OCI-LY1 (cell line): ENCODE measurements at regions not wholly inside any gene's neighbourhood (a gene's known extent, or its start where the extent isn't known, plus 50 kb on each side); places are given as distances from the start of the nearest gene placed in this dataset.

ENCODE experiments used
- H2AFZ ChIP-seq: fragments of 200-600 bp; sonication (generic), shearing (Covaris generic); 2 replicates; pipeline ENCODE4 v1.6.0; 2014; ENCODE audit warnings: antibody characterized with exemption, mild to moderate bottlenecking, low read length
- H3F3A ChIP-seq: fragments of 200-600 bp; sonication (generic), shearing (Covaris generic); 2 replicates; pipeline ENCODE4 v1.6.0; 2014; ENCODE audit warnings: mild to moderate bottlenecking, antibody characterized with exemption, low read length, moderate library complexity; ENCODE audit not compliant: insufficient read depth
- H3K27ac ChIP-seq: fragments of 200-600 bp; sonication (generic); 2 replicates; pipeline ENCODE4 v1.5.1; 2014; ENCODE audit warnings: low read length, mixed run types, mild to moderate bottlenecking, low read depth; ENCODE audit not compliant: poor library complexity, severe bottlenecking
- H3K27me3 ChIP-seq: fragments of 200-600 bp; sonication (generic); 2 replicates; pipeline ENCODE4 v1.6.0; 2014; ENCODE audit warnings: antibody characterized with exemption, mild to moderate bottlenecking, low read length, moderate library complexity; ENCODE audit not compliant: insufficient read depth
- H3K36me3 ChIP-seq: fragments of 200-600 bp; sonication (generic); 2 replicates; pipeline ENCODE4 v1.6.1; 2014; ENCODE audit warnings: mild to moderate bottlenecking, antibody characterized with exemption, low read length, moderate library complexity, mixed read lengths; ENCODE audit not compliant: insufficient read depth
- H3K4me1 ChIP-seq: fragments of 200-600 bp; sonication (generic); 2 replicates; pipeline ENCODE4 v1.5.1; 2014; ENCODE audit warnings: mild to moderate bottlenecking, low read length, moderate library complexity; ENCODE audit not compliant: insufficient read depth, severe bottlenecking
- H3K4me2 ChIP-seq: fragments of 200-600 bp; sonication (generic), shearing (Covaris generic); 2 replicates; pipeline ENCODE4 v1.6.1; 2014; ENCODE audit warnings: low read length
- H3K4me3 ChIP-seq: fragments of 200-600 bp; sonication (generic); 2 replicates; pipeline ENCODE4 v1.5.1; 2014; ENCODE audit warnings: low read length, low read depth, mild to moderate bottlenecking, mixed read lengths; ENCODE audit not compliant: poor library complexity, severe bottlenecking
- H3K79me2 ChIP-seq: fragments of 200-600 bp; shearing (Covaris generic); 2 replicates; pipeline ENCODE4 v1.6.1; 2016; ENCODE audit warnings: mixed run types, low read length, mixed read lengths; ENCODE audit not compliant: insufficient read depth
- H3K9ac ChIP-seq: fragments of 200-600 bp; sonication (generic), shearing (Covaris generic); 2 replicates; pipeline ENCODE4 v1.6.1; 2014; ENCODE audit warnings: mild to moderate bottlenecking, low read length, mixed read lengths
- H3K9me2 ChIP-seq: fragments of 200-600 bp; sonication (generic), shearing (Covaris generic); 2 replicates; pipeline ENCODE4 v1.6.1; 2014; ENCODE audit warnings: low read depth, mild to moderate bottlenecking, low read length, mixed read lengths
- H3K9me3 ChIP-seq: fragments of 200-600 bp; shearing (Covaris generic); 2 replicates; pipeline ENCODE4 v1.6.1; 2014; ENCODE audit warnings: low read length, mixed read lengths
- H4K20me1 ChIP-seq: fragments of 200-600 bp; sonication (generic), shearing (Covaris generic); 2 replicates; pipeline ENCODE4 v1.6.0; 2016; ENCODE audit warnings: mild to moderate bottlenecking, low read length; ENCODE audit not compliant: insufficient read depth
- EZH2 ChIP-seq: fragments of 200-600 bp; sonication (generic), shearing (Covaris generic); IDR thresholded peaks from 2 replicates; pipeline ENCODE4 v1.8.0; 2017; ENCODE audit warnings: borderline replicate concordance, mixed run types, mild to moderate bottlenecking, antibody characterized with exemption, low read length, moderate library complexity, mixed read lengths
- TF ChIP-seq, protein P1 (sequence below): fragments of 200-600 bp; sonication (generic), shearing (Covaris generic); IDR thresholded peaks from 2 replicates; pipeline ENCODE4 v1.5.1; 2017; ENCODE audit warnings: mild to moderate bottlenecking, antibody characterized with exemption, low read length, moderate library complexity, mixed read lengths

DNA sequence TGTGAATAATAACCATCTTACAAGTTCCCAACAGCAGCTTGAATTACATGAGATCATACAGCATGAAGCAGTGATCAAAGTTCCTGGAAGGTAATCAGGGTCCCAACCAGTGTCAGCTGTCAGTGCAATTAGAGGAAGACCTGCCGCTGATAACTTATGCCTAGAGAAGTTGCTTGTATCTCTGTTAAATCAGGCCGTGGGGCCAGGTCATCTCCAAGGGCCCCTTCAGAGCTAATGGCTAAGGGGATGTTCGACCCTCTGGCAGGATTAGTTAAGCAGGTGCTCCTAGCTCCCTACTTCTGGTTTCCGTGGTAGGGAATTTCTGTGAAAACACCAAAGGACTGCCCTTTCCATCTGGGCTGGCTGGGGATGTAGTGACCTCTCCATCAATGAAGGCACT lies 251.0 kb downstream of the FAM43A start:
- Histone ChIP-seq H3K4me3 (no peak overlapping the region), H3K4me2 (no peak overlapping the region), H3K27ac (no peak overlapping the region), H3K79me2 (no peaks in the 10 kb centered on the region), H3K9me2 (no peaks in the 10 kb centered on the region), H3F3A (no peaks in the 10 kb centered on the region), H3K9ac (no peak overlapping the region), H4K20me1 (no peaks in the 10 kb centered on the region), H3K4me1 (no peaks in the 10 kb centered on the region), H2AFZ (no peak overlapping the region), H3K36me3 (no peaks in the 10 kb centered on the region), H3K9me3 (no peaks in the 10 kb centered on the region), H3K27me3 (peaks cover 10% of the 10 kb centered on the region; the same call in 1 of the 2 replicates)
- no peak for TF ChIP-seq EZH2
- TF ChIP-seq, protein P1, sequence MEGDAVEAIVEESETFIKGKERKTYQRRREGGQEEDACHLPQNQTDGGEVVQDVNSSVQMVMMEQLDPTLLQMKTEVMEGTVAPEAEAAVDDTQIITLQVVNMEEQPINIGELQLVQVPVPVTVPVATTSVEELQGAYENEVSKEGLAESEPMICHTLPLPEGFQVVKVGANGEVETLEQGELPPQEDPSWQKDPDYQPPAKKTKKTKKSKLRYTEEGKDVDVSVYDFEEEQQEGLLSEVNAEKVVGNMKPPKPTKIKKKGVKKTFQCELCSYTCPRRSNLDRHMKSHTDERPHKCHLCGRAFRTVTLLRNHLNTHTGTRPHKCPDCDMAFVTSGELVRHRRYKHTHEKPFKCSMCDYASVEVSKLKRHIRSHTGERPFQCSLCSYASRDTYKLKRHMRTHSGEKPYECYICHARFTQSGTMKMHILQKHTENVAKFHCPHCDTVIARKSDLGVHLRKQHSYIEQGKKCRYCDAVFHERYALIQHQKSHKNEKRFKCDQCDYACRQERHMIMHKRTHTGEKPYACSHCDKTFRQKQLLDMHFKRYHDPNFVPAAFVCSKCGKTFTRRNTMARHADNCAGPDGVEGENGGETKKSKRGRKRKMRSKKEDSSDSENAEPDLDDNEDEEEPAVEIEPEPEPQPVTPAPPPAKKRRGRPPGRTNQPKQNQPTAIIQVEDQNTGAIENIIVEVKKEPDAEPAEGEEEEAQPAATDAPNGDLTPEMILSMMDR = no peak

DNA sequence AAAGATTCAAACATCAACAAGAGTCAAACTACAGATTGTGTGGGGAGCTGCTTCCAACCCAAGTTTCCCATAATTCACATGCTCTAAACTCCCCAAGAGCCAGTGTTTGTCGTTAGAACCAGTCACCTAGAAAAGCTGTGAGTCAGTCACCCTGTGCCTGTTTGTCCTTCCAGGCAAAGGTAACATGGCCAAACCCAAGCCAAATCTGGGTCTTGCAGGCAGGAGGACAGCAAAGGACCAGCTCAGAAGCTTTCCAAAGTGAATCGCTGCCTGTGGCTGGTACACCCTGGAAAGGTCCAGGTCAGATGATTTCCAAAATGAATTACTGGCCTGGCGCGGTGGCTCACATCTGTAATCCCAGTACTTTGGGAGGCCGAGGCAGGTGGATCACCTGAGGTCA lies 251.5 kb downstream of the FAM43A start:
- H3K79me2 ChIP-seq = no peaks in the 10 kb centered on the region
- no peak overlapping the region for H3K27ac ChIP-seq
- no peak for TF ChIP-seq EZH2
- TF ChIP-seq, protein P1 = no peak
- peaks cover 10% of the 10 kb centered on the region; the same call in 1 of the 2 replicates for H3K27me3 ChIP-seq
- no peak overlapping the region for H3K4me3 ChIP-seq
- no peaks in the 10 kb centered on the region for H3K9me2 ChIP-seq
- H3K9me3 ChIP-seq = no peaks in the 10 kb centered on the region
- H4K20me1 ChIP-seq = no peaks in the 10 kb centered on the region
- H3K9ac ChIP-seq = no peak overlapping the region
- H2AFZ ChIP-seq = no peak overlapping the region
- no peaks in the 10 kb centered on the region for H3K36me3 ChIP-seq
- no peaks in the 10 kb centered on the region for H3F3A ChIP-seq
- H3K4me2 ChIP-seq = no peak overlapping the region
- no peaks in the 10 kb centered on the region for H3K4me1 ChIP-seq

GRCh38 chr3:194937882-194938321 lies 252.2 kb downstream of the FAM43A start:
- Histone ChIP-seq H3K4me2 (no peak overlapping the region), H3K9me2 (no peaks in the 10 kb centered on the region), H3K27me3 (peaks cover 5% of the 10 kb centered on the region; the same call in 1 of the 2 replicates), H3K9ac (no peak overlapping the region), H4K20me1 (no peaks in the 10 kb centered on the region), H3K4me1 (no peaks in the 10 kb centered on the region), H3F3A (no peaks in the 10 kb centered on the region), H2AFZ (no peak overlapping the region), H3K79me2 (no peaks in the 10 kb centered on the region), H3K4me3 (no peak overlapping the region), H3K36me3 (no peaks in the 10 kb centered on the region), H3K9me3 (no peaks in the 10 kb centered on the region), H3K27ac (no peak overlapping the region)
- TF ChIP-seq, protein P1 = no peak
- no peak for TF ChIP-seq EZH2
